ENCODE measurements at regions not wholly inside any gene's neighbourhood (a gene's known extent, or its start where the extent isn't known, plus 50 kb on each side); places are given as distances from the start of the nearest gene placed in this dataset.

GRCh38 chr18:77366067-77366719 lies 116.5 kb downstream of the GALR1 start:
- TF ChIP-seq CTCF (IDR thresholded peaks at IDR 0.05): no peak
- no peak for TF ChIP-seq POLR2A (IDR thresholded peaks at IDR 0.05)
